Brain microvascular endothelial cell (primary cell): ENCODE measurements at regions not wholly inside any gene's neighbourhood (a gene's known extent, or its start where the extent isn't known, plus 50 kb on each side); places are given as distances from the start of the nearest gene placed in this dataset.

Experiments used
- DNase-seq: peaks from one replicate; pipeline ENCODE4 v3.0.0-alpha.2; 2020
- H3K27ac ChIP-seq: fragments of 250-450 bp; sonication (Bioruptor Pico); 2 replicates; pipeline ENCODE4 v1.5.1; 2020; ENCODE audit warnings: mild to moderate bottlenecking, moderate library complexity
- H3K27me3 ChIP-seq: fragments of 250-450 bp; sonication (Bioruptor Pico); replicated peaks from 2 replicates; pipeline ENCODE4 v1.5.1; 2020; ENCODE audit warnings: mild to moderate bottlenecking
- H3K36me3 ChIP-seq: fragments of 250-450 bp; sonication (Bioruptor Pico); replicated peaks from 2 replicates; pipeline ENCODE4 v1.5.1; 2020; ENCODE audit warnings: mild to moderate bottlenecking
- H3K4me3 ChIP-seq: 2 replicates; pipeline ENCODE4 v1.5.1; 2011; ENCODE audit warnings: low read depth, mild to moderate bottlenecking, control low read depth, low read length, moderate library complexity
- CTCF ChIP-seq: IDR thresholded peaks from 2 replicates; pipeline ENCODE4 v1.5.1; 2011; ENCODE audit warnings: low read depth, mild to moderate bottlenecking, moderate library complexity, low read length, control low read depth, inconsistent platforms; ENCODE audit errors: missing control alignments
- in situ Hi-C: cut with HindIII; loops from 2 replicates; pipeline ENCODE4 v1.10.0; 2017; ENCODE audit warnings: low sequenced_read_pairs, low pct_ligation_motif_present

GRCh38 chrX:103441878-103442535 is 65.7 kb downstream of the BEX3 start:
- in situ Hi-C loops = no loop called here
- Histone ChIP-seq H3K27me3 (no peaks in the 10 kb centered on the region), H3K4me3 (no peak overlapping the region), H3K27ac (no peak overlapping the region), H3K36me3 (no peaks in the 10 kb centered on the region)
- no peak for TF ChIP-seq CTCF
- DNase-seq = no peak

GRCh38 chrX:103442536-103442901 is 66.2 kb downstream of the BEX3 start:
- in situ Hi-C loops = no loop called here
- no peaks in the 10 kb centered on the region for H3K36me3 ChIP-seq
- H3K27me3 ChIP-seq = no peaks in the 10 kb centered on the region
- no peak for TF ChIP-seq CTCF
- peak; percentile 44 for DNase-seq
- H3K27ac ChIP-seq = peak overlapping the region; percentile 10
- H3K4me3 ChIP-seq = no peak overlapping the region

GRCh38 chrX:103446665-103447302 is 70.4 kb downstream of the BEX3 start:
- H3K36me3 ChIP-seq = no peaks in the 10 kb centered on the region
- no peak for TF ChIP-seq CTCF
- H3K27ac ChIP-seq = no peak overlapping the region
- DNase-seq = peak; percentile 25
- in situ Hi-C loops = no loop called here
- H3K4me3 ChIP-seq = no peak overlapping the region
- no peaks in the 10 kb centered on the region for H3K27me3 ChIP-seq
